ENCODE measurements at regions not wholly inside any gene's neighbourhood (a gene's known extent, or its start where the extent isn't known, plus 50 kb on each side); places are given as distances from the start of the nearest gene placed in this dataset.

DNA sequence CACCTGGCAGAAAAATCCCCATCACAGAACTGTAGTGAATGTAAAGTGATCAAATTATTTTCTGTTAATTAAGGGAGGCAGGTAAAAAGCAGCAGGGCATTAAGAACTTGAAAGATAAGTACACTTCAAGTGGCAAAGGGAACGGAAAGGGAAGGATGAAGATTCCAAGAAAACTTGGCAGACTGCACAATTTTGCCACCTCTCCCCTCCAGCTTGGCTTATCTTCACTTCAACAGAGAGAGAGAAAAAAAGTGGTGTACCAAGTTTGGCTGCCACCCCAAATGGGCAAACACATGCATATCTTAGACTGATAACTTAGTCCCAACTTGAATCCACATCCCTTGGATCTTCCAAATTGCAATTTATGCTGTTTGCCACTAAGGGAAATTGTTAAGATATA, 598.1 kb upstream of the ACTRT1 start:
- 53% methylated on average over 1 of the region's 1 CpG for WGBS (ENCODE audit: low lambda C conversion rate, missing lambda C conversion rate)
- no peaks in the 10 kb centered on the region for H3K9me2 ChIP-seq (replicated peaks; ENCODE audit: insufficient read depth)
- no peak overlapping the region for H2AFZ ChIP-seq
- no peak overlapping the region for H3K4me2 ChIP-seq
- H3K4me3 ChIP-seq, result no peak overlapping the region
- no peak for TF ChIP-seq EZH2phosphoT487 (IDR thresholded peaks at IDR 0.05; ENCODE audit: low read depth, severe bottlenecking, unreplicated experiment)
- no peak for TF ChIP-seq CTCF (IDR thresholded peaks at IDR 0.05; ENCODE audit: poor library complexity)
- TF ChIP-seq EZH2 (IDR thresholded peaks at IDR 0.05; ENCODE audit: borderline replicate concordance), result no peak
- H3K27ac ChIP-seq, result no peak overlapping the region
- H3K79me2 ChIP-seq, result no peaks in the 10 kb centered on the region
- no peaks in the 10 kb centered on the region for H3K27me3 ChIP-seq
- H3K36me3 ChIP-seq (replicated peaks; ENCODE audit: insufficient read depth, low read depth), result no peaks in the 10 kb centered on the region
- DNase-seq (ENCODE audit: low spot score), result no peak
- no peaks in the 10 kb centered on the region for H3K4me1 ChIP-seq (ENCODE audit: insufficient read depth)
- H3K9me3 ChIP-seq (ENCODE audit: low read depth), result no peaks in the 10 kb centered on the region
- H4K20me1 ChIP-seq (ENCODE audit: insufficient read depth, poor library complexity, severe bottlenecking), result no peaks in the 10 kb centered on the region

GRCh38 chrX:128634754-128635153, 582.6 kb upstream of the ACTRT1 start:
- 32% methylated on average over 1 of the region's 1 CpG for WGBS (ENCODE audit: low lambda C conversion rate, missing lambda C conversion rate)
- H2AFZ ChIP-seq, result no peak overlapping the region
- no peak for DNase-seq (ENCODE audit: low spot score)

GRCh38 chrX:128623361-128623760, 571.2 kb upstream of the ACTRT1 start:
- WGBS (ENCODE audit: low lambda C conversion rate, missing lambda C conversion rate), result 92% methylated on average over 1 of the region's 1 CpG
- H2AFZ ChIP-seq, result no peak overlapping the region
- DNase-seq (ENCODE audit: low spot score), result no peak

More at GRCh38 chrX:128634754-128635153, 582.6 kb upstream of the ACTRT1 start:
- H3K4me1 ChIP-seq (ENCODE audit: insufficient read depth), result no peaks in the 10 kb centered on the region
- H3K27ac ChIP-seq, result no peak overlapping the region
- H3K36me3 ChIP-seq (replicated peaks; ENCODE audit: insufficient read depth, low read depth), result no peaks in the 10 kb centered on the region
- no peak for TF ChIP-seq EZH2phosphoT487 (IDR thresholded peaks at IDR 0.05; ENCODE audit: low read depth, severe bottlenecking, unreplicated experiment)
- TF ChIP-seq EZH2 (IDR thresholded peaks at IDR 0.05; ENCODE audit: borderline replicate concordance), result no peak
- TF ChIP-seq CTCF (IDR thresholded peaks at IDR 0.05; ENCODE audit: poor library complexity), result no peak
- no peaks in the 10 kb centered on the region for H3K9me2 ChIP-seq (replicated peaks; ENCODE audit: insufficient read depth)
- no peaks in the 10 kb centered on the region for H4K20me1 ChIP-seq (ENCODE audit: insufficient read depth, poor library complexity, severe bottlenecking)
- no peak overlapping the region for H3K4me3 ChIP-seq
- H3K79me2 ChIP-seq, result no peaks in the 10 kb centered on the region
- H3K9me3 ChIP-seq (ENCODE audit: low read depth), result no peaks in the 10 kb centered on the region
- no peak overlapping the region for H3K4me2 ChIP-seq
- H3K27me3 ChIP-seq, result no peaks in the 10 kb centered on the region

More at GRCh38 chrX:128623361-128623760, 571.2 kb upstream of the ACTRT1 start:
- no peaks in the 10 kb centered on the region for H3K79me2 ChIP-seq
- no peak overlapping the region for H3K4me3 ChIP-seq
- no peak overlapping the region for H3K4me2 ChIP-seq
- H3K27me3 ChIP-seq, result no peaks in the 10 kb centered on the region
- no peaks in the 10 kb centered on the region for H3K9me3 ChIP-seq (ENCODE audit: low read depth)
- no peaks in the 10 kb centered on the region for H3K4me1 ChIP-seq (ENCODE audit: insufficient read depth)
- H3K36me3 ChIP-seq (replicated peaks; ENCODE audit: insufficient read depth, low read depth), result no peaks in the 10 kb centered on the region
- no peak overlapping the region for H3K27ac ChIP-seq
- no peaks in the 10 kb centered on the region for H3K9me2 ChIP-seq (replicated peaks; ENCODE audit: insufficient read depth)
- TF ChIP-seq EZH2 (IDR thresholded peaks at IDR 0.05; ENCODE audit: borderline replicate concordance) (no peak), CTCF (IDR thresholded peaks at IDR 0.05; ENCODE audit: poor library complexity) (no peak), EZH2phosphoT487 (IDR thresholded peaks at IDR 0.05; ENCODE audit: low read depth, severe bottlenecking, unreplicated experiment) (no peak)
- no peaks in the 10 kb centered on the region for H4K20me1 ChIP-seq (ENCODE audit: insufficient read depth, poor library complexity, severe bottlenecking)

Data from hepatocyte (in vitro differentiated cells).